Fibroblast of the aortic adventitia (primary cell): ENCODE measurements at regions not wholly inside any gene's neighbourhood (a gene's known extent, or its start where the extent isn't known, plus 50 kb on each side); places are given as distances from the start of the nearest gene placed in this dataset.

Source experiments
- DNase-seq: peaks from one replicate; pipeline ENCODE4 v3.0.0-alpha.2; 2010; ENCODE audit warnings: low read depth
- H3K4me3 ChIP-seq: 2 replicates; pipeline ENCODE4 v1.5.1; 2011; ENCODE audit warnings: low read depth, mild to moderate bottlenecking, control low read depth, low read length, moderate library complexity
- TF ChIP-seq, protein P1 (sequence below): IDR thresholded peaks from 2 replicates; pipeline ENCODE4 v1.5.1; 2011; ENCODE audit warnings: mild to moderate bottlenecking, low read length, control low read depth, inconsistent platforms; ENCODE audit not compliant: insufficient read depth

DNA sequence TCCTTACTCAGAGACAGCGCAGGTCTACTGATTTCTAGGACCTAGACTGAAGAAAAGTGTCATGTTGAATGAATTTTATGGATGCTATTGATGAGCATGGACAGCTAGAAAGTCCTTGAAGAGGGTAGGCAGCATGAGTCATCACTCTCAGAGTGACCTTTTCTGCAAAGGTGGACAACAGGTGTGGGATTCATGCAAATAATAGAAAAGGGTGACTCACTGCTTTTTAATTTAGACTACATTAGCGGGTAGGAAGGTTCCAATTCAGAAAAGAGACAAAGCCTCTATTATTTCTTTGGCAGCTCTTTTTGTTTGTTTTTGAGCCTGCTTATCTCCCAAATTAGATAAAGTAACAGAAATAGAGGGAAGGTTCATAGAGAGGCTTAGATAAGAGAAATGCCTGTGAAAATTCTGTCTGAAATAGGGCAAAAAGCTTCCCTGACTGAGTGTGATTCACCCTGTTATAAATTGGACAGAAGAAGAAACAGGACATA is 191.4 kb downstream of the TENT5A start:
- no peak overlapping the region for H3K4me3 ChIP-seq
- DNase-seq, result peak; percentile 32
- TF ChIP-seq, protein P1, sequence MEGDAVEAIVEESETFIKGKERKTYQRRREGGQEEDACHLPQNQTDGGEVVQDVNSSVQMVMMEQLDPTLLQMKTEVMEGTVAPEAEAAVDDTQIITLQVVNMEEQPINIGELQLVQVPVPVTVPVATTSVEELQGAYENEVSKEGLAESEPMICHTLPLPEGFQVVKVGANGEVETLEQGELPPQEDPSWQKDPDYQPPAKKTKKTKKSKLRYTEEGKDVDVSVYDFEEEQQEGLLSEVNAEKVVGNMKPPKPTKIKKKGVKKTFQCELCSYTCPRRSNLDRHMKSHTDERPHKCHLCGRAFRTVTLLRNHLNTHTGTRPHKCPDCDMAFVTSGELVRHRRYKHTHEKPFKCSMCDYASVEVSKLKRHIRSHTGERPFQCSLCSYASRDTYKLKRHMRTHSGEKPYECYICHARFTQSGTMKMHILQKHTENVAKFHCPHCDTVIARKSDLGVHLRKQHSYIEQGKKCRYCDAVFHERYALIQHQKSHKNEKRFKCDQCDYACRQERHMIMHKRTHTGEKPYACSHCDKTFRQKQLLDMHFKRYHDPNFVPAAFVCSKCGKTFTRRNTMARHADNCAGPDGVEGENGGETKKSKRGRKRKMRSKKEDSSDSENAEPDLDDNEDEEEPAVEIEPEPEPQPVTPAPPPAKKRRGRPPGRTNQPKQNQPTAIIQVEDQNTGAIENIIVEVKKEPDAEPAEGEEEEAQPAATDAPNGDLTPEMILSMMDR, result no peak

DNA sequence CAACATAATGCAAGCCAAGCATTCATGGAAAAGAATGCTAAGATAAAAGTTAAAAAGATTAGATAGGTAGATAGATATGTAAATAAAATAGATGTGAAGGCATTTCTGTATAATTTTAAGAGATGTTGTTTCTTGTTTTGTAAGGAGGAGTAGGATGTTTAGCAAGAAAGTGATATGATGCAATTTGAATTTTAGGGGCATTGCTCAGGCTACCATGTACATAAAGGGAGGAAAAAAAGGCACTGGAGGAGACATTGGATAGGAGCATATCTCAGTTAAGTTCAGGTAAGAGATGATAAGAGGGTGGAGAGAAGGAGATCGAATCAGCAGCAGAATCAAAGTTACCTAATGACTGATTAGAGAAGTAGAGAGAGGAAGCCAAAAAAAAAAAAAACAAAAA is 194.7 kb downstream of the TENT5A start:
- H3K4me3 ChIP-seq, result no peak overlapping the region
- peak; percentile 9 for DNase-seq

DNA sequence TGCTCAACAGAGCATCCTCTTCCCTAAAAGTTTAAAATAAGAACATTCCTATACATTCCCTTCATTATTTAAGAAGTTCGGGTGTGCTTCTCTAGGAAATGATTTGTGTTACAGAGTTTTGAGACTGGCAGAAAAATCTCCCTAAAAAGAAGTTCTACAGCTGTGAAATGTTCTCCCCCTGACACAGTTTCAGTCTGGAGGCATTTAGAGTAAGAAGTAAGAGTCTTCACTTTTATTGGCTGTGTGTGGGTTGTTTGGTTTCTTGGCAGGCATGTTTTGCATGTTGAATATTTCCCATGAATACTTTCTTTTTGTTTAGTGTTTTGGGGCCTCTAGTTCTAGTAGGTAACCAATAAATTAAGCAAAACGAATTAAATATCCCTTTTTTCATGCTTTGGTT is 195.9 kb downstream of the TENT5A start:
- DNase-seq, result peak; percentile 9
- H3K4me3 ChIP-seq, result no peak overlapping the region
- TF ChIP-seq, protein P1, result no peak

More for the DNA sequence above, 194.7 kb downstream of the TENT5A start:
- TF ChIP-seq, protein P1, result no peak

DNA sequence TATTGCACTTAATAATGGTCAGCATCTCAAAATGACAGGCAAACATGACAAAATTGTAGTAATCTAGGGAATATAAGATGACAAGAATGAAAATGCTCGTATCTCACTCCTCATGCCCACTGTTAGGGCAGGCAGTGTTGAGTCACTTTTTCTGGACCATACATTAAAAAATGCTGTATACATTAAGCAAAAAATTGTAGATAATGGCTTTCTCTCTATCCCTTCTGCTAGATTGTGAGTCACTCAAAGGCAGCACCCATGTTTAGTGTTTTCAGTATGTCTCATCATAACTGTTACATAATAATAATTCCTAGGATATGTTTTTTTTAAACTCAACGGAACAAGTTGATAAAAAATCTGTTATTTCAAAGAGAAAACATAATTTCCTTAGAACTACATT is 199.3 kb downstream of the TENT5A start:
- peak; percentile 53 for DNase-seq
- TF ChIP-seq, protein P1, result no peak
- no peak overlapping the region for H3K4me3 ChIP-seq

DNA sequence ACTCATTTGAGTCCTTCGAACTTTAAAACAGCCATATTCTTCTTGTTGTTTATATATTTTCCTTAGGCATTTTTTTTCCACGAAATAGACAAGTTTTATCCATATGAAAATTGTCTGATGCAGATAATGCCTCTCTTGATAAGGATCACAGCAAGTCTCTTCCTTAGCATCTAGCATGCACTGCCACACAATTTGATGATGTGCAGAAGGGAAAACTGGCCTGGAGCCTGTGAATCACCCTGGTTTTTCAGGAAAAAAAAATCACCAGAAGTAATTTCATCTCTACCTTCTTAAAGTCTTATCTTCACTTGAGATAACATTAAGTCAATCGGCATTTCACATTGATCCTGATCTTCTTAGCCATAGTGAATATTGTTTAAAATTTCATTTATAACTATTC is 199.8 kb downstream of the TENT5A start:
- H3K4me3 ChIP-seq, result no peak overlapping the region
- TF ChIP-seq, protein P1, result no peak
- DNase-seq, result peak; percentile 15

DNA sequence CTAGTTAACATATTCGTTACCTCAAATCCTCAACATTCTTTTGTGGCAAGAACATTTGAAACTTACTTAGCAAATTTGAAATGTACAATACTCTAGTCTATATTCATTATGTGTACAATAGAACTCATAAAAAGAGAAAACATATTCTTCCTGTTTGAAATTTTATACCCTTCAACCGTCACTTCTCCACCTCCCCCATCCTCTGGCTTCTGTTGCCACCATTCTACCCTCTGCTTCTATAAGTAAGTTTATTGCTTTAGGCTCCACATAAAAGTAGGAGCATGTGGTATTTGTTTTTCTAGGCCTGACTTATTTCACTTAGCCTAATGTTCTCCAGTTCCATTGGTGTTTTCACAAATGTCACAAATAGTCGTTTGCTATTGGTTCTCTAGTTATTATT is 205.3 kb downstream of the TENT5A start:
- TF ChIP-seq, protein P1, result no peak
- H3K4me3 ChIP-seq, result no peak overlapping the region
- DNase-seq, result no peak

DNA sequence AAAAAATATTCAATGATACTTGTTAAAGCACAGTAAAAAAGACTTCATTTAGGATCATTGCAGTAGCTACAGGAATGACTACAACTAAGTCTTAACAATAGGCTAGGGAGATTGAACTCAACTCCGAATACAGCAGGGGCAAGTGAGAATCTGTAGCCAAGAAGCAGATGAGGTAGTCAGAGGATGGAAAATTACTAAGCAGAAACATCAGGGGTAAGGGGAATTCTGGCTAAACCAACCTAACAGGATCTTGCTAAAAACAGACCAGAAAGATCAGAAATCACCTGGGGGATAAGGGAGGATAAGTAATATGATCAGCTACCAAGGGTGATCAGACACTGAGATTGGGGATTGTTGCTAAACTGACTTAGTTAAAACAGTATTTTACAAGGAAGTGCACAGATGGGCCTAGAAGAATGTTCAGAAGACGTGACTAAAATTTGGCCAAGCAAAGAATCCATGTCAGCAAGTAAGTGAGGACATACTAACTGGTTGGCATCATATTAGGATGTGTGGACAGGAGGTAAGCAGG is 217.5 kb downstream of the TENT5A start:
- DNase-seq, result no peak
- H3K4me3 ChIP-seq, result no peak overlapping the region
- TF ChIP-seq, protein P1, result no peak
